GM21390 (cell line): ENCODE measurements at regions not wholly inside any gene's neighbourhood (a gene's known extent, or its start where the extent isn't known, plus 50 kb on each side); places are given as distances from the start of the nearest gene placed in this dataset.
"Not testable (repeated sequence)": the region's sequence is repeated elsewhere in the genome, so short reads cannot be mapped to it uniquely, and the experiment has no call there.

Source experiments
- ATAC-seq: cut with Tn5 transposase; IDR thresholded peaks from one replicate; pipeline ENCODE4 v1.9.1; 2021; ENCODE audit not compliant: unreplicated experiment

DNA sequence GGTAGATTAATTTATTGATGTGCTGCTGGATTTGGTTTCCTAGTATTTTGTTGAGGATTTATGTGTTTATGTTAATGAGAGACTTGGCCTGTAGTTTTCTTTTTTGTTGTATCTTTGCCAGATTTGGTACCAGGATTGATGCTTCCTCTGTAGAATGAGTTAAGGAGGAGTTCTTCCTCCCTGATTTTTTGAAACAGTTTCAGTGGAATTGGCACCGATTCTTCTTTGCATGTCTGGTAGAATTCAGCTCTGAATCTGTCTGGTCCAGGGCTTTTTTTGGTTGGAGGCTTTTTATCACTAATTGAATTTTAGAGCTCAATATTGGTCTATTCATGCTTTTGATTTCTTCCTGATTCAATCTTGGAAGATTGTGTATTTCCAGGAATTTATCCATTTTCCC is 174.0 kb upstream of the NDST4 start:
- no peak for ATAC-seq

GRCh38 chr4:115279330-115279729 is 165.9 kb upstream of the NDST4 start:
- no peak for ATAC-seq

GRCh38 chr4:115278830-115279229 is 165.4 kb upstream of the NDST4 start:
- ATAC-seq: no peak

- no peak for ATAC-seq
Measured at GRCh38 chr4:115275615-115276014, 162.2 kb upstream of the NDST4 start.

DNA sequence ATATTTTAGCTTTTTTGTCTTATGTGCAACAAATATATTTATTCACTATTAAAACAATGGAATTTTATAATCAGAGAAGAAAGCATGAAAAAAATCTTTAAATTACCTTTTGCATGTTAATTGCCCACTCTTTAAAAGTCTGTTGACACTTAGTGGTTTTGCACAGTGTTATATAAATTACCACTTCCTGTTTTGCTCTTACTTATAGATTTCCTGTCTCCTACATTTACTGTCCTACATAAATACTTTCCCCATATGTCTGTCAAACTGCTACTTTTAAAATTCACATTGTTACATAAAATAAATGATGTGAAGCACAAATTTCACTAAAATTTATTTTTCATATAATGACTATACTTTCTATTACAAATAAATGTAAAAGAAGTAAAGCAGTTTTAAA is 161.1 kb upstream of the NDST4 start:
- peak; percentile 72 for ATAC-seq

- no peak for ATAC-seq
Measured at GRCh38 chr4:115272594-115272993, 159.2 kb upstream of the NDST4 start.

GRCh38 chr4:115272185-115272584 is 158.8 kb upstream of the NDST4 start:
- peak; percentile 52 for ATAC-seq

DNA sequence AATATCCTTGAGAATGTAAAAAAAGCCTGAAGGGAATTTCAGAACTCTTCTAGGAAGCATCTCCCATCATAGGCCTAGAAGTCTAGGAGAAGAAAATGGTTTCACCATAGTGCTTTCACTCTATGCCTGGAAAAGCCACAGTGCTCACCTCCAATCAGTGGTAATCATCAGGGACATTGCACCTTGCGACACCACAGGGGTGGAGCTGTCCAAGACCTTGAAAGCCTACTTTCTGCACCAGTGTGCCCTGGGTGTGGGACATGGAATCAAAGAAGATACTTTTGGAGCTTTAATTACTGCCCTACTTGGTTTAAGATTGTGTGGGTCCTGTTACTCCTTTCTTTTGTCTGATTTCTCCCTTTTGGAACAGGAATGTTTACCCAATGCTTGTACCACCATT is 146.8 kb upstream of the NDST4 start:
- ATAC-seq: no peak

- ATAC-seq: no peak
Measured at GRCh38 chr4:115259642-115260041, 146.2 kb upstream of the NDST4 start.

- ATAC-seq: no peak
Measured at GRCh38 chr4:115249808-115250207, 136.4 kb upstream of the NDST4 start.

GRCh38 chr4:115234405-115235093 is 121.1 kb upstream of the NDST4 start:
- ATAC-seq: peak; percentile 65

DNA sequence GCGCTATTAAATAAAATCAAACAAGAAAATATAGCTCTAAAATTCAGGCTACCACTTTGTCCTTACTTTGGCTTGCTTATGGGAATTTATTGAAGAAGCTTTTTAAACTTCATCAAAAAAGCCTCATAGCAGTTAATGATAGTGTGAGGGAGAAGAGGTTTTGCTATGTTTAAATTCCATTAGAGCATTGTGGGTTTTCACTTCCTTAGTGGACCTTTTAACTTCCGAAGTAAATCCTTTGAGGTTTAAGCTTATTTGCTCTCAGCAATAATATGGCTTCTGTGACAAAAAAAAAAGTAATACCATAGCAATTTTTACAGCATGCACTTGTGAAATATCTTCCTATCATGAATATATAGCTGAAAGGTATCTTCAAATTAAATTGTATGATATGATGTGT is 120.2 kb upstream of the NDST4 start:
- ATAC-seq: no peak

DNA sequence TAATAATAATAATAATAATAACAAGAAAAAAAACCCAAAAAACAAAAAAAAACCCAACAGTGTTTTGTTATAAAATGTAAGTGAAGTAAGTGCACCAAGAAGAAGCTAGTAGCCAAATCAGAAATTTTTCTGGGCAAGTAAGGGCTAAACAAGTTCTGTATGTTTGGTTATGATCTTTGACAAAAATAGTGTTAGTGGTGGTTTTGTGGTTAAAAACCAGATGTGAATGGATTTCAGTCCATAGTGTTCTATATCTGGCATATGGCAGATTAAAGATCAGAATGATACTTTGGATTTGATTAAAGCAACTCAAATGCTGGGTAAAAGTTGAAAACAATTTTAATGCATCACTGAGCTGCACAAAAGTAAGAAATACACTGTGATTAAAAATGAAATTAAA is 116.5 kb upstream of the NDST4 start:
- no peak for ATAC-seq

DNA sequence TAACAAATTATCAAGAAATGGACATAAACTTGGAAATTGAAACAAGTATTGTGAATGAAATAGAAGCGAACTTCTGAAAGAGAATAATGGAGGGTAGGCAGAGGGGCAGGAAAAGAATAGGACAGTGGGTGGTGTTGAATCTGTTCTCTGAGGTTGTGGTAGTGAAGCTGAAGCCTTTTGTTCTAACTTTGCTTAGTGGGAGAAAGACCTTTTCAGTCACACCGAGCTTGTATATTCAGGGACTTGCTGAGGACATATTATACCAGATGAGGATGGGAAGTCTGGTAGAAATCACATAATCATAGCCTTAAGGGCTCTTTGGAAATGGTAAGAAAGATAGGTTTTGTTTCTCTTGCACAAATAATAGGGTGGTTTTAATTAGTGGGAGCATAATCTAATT is 115.4 kb upstream of the NDST4 start:
- no peak for ATAC-seq

GRCh38 chr4:115222061-115222460 is 108.6 kb upstream of the NDST4 start:
- no peak for ATAC-seq

GRCh38 chr4:115219862-115220261 is 106.4 kb upstream of the NDST4 start:
- no peak for ATAC-seq

DNA sequence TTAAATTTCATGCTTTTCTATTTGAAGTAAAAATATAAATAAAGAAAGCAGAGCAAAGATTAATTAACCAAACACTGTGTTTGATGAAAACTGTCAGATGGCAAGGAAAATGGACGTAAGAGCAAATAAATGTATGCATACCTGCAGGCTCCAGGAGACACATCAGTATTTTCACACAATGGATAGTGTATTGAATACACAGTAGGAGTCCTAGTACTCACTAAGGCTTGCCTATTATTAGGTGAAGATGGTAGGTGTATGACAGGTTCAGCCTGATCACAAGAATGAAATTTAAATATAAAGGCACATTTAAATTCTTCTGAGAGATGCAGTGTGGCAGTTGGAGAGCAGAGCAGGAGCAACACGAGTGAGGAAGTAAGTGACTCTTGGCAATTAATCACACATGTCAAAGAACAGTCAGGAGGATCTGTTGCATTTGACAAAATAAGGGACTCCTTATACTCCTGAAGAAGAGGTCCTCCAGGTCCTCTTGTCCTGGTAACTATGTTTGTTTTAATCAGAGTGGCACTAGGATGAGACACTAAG is 106.0 kb upstream of the NDST4 start:
- no peak for ATAC-seq

GRCh38 chr4:115215935-115216334 is 102.5 kb upstream of the NDST4 start:
- no peak for ATAC-seq

DNA sequence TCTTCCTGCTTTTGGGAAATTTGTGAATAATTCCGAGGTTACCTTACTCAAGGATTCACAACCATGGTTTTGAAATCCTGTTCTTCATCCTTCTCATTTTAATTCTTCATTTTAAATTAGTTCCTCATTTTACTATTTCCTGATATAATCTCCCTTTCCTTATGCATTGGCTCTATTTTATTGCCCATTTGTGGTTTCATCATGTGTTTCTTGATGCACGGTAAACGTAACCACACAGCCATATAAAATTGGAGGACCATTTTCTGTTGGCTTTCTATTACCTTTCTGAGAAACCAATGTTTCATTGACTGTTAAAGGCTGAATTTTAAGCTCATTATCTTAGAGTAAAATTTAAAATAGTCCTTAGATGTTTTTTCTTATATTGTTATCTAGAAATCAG is 100.3 kb upstream of the NDST4 start:
- ATAC-seq: no peak

- ATAC-seq: no peak
Measured at GRCh38 chr4:115201042-115201330, 87.6 kb upstream of the NDST4 start.

DNA sequence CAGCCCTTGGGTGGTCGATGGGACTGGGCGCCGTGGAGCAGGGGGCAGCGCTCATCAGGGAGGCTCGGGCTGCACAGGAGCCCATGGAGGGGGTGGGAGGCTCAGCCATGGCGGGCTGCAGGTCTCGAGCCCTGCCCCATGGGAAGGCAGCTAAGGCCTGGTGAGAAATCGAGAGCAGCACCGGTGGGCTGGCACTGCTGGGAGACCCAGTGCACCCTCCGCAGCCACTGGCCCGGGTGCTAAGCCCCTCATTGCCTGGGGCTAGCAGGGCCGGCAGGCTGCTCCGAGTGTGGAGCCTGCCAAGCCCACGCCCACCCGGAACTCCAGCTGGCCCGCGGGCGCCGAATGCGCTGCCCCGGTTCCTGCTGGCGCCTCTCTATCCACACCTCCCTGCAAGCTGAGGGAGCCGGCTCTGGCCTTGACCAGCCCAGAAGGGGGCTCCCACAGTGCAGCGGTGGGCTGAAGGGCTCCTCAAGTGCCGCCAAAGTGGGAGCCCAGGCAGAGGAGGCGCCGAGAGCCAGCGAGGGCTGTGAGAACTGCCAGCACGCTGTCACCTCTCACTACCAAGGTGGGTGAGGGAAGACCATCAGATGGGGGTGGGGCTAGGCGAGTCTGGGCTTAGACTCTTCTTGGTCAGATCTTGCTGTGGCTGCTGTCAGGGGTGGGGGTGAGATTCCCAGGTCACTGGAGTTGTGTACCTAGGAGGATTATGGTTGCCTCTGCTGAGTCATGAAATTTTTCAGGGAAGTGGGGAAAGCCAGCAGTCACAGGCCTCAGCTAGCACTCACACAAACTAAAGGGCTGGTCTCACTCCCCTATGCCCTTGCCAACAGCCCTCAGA is 87.0 kb upstream of the NDST4 start:
- ATAC-seq: not testable (repeated sequence)

- not testable (repeated sequence) for ATAC-seq
Measured at GRCh38 chr4:115194612-115195011, 81.2 kb upstream of the NDST4 start.
